ENCODE measurements at regions not wholly inside any gene's neighbourhood (a gene's known extent, or its start where the extent isn't known, plus 50 kb on each side); places are given as distances from the start of the nearest gene placed in this dataset.

GRCh38 chr9:124125651-124125977 lies 114.0 kb downstream of the LHX2 start:
- Histone ChIP-seq H3K4me1 (ENCODE audit: control insufficient read depth in 2 of 2, insufficient read depth in 1 of 2, low read depth in 1 of 2, low read length in 2 of 2) (peaks cover 9 to 14% of the 10 kb centered on the region in 2 donors), H3K9ac (ENCODE audit: low read depth, low read length, poor library complexity) (no peak overlapping the region), H3K79me1 (ENCODE audit: low read depth, low read length) (peaks cover 1% of the 10 kb centered on the region), H2AK5ac (ENCODE audit: low read depth, low read length) (no peak overlapping the region), H3K4me2 (ENCODE audit: insufficient read depth, low read length, poor library complexity, severe bottlenecking) (peak overlapping the region; percentile 37), H3K4me3 (ENCODE audit: low read length in 2 of 2) (no peak overlapping the region), H3K36me3 (replicated peaks in 1 of 2; ENCODE audit: control insufficient read depth in 2 of 2, insufficient read depth in 2 of 2, low read length in 2 of 2) (no peaks in the 10 kb centered on the region), H2BK5ac (ENCODE audit: low read length) (peak overlapping the region; percentile 4), H3K23ac (ENCODE audit: low read depth, low read length, poor library complexity) (no peak overlapping the region), H3K14ac (ENCODE audit: low read length) (no peak overlapping the region), H2BK12ac (ENCODE audit: low read length) (no peak overlapping the region), H4K91ac (ENCODE audit: low read depth, low read length, poor library complexity) (no peak overlapping the region), H3K18ac (ENCODE audit: low read length) (no peak overlapping the region), H3K9me3 (replicated peaks in 1 of 2; ENCODE audit: control insufficient read depth in 2 of 2, insufficient read depth in 1 of 2, low read depth in 1 of 2, low read length in 2 of 2) (peaks cover 3 to 5% of the 10 kb centered on the region in 2 donors), H2BK15ac (ENCODE audit: low read length) (no peak overlapping the region), H2BK120ac (ENCODE audit: low read depth, low read length) (no peak overlapping the region), H2AFZ (ENCODE audit: low read length) (peak overlapping the region; percentile 67), H3K4ac (ENCODE audit: low read length) (no peak overlapping the region), H4K8ac (ENCODE audit: low read depth, low read length) (no peak overlapping the region), H3K27ac (replicated peaks; ENCODE audit: low read length) (peak overlapping the region; percentile 73), H3K27me3 (ENCODE audit: control insufficient read depth in 3 of 3, insufficient read depth in 3 of 3, low read depth in 1 of 3, low read length in 3 of 3) (peaks cover 0 to 12% (median 0%) of the 10 kb centered on the region in 3 experiments)
- no CpG with 5 or more reads among the region's 12 CpGs for WGBS, 2 donors (ENCODE audit: extremely low coverage in 2 of 2, insufficient read length in 2 of 2, insufficient replicate concordance in 1 of 2)
- peak; percentile 86 for DNase-seq (ENCODE audit: low spot score)

- no peak overlapping the region for H3K4ac ChIP-seq (ENCODE audit: low read length)
- H3K18ac ChIP-seq (ENCODE audit: low read length) = peak overlapping the region; percentile 12
- H2AK5ac ChIP-seq (ENCODE audit: low read depth, low read length) = no peak overlapping the region
- no peak overlapping the region for H4K91ac ChIP-seq (ENCODE audit: low read depth, low read length, poor library complexity)
- no peak overlapping the region for H3K9ac ChIP-seq (ENCODE audit: low read depth, low read length, poor library complexity)
- peaks cover 0 to 5% of the 10 kb centered on the region in 2 donors for H3K9me3 ChIP-seq (replicated peaks in 1 of 2; ENCODE audit: control insufficient read depth in 2 of 2, insufficient read depth in 1 of 2, low read depth in 1 of 2, low read length in 2 of 2)
- H3K23ac ChIP-seq (ENCODE audit: low read depth, low read length, poor library complexity) = peak overlapping the region; percentile 1
- no peak overlapping the region for H3K14ac ChIP-seq (ENCODE audit: low read length)
- no peak overlapping the region for H4K8ac ChIP-seq (ENCODE audit: low read depth, low read length)
- H2AFZ ChIP-seq (ENCODE audit: low read length) = no peak overlapping the region
- peaks cover 1% of the 10 kb centered on the region for H3K79me1 ChIP-seq (ENCODE audit: low read depth, low read length)
- peaks cover 0 to 12% (median 0%) of the 10 kb centered on the region in 3 experiments for H3K27me3 ChIP-seq (ENCODE audit: control insufficient read depth in 3 of 3, insufficient read depth in 3 of 3, low read depth in 1 of 3, low read length in 3 of 3)
- no peak overlapping the region for H2BK120ac ChIP-seq (ENCODE audit: low read depth, low read length)
- DNase-seq (ENCODE audit: low spot score) = peak; percentile 75
- H3K36me3 ChIP-seq (replicated peaks in 1 of 2; ENCODE audit: control insufficient read depth in 2 of 2, insufficient read depth in 2 of 2, low read length in 2 of 2) = no peaks in the 10 kb centered on the region
- no peak overlapping the region for H3K4me3 ChIP-seq (ENCODE audit: low read length in 2 of 2)
- WGBS, 2 donors (ENCODE audit: extremely low coverage in 2 of 2, insufficient read length in 2 of 2, insufficient replicate concordance in 1 of 2) = no CpG with 5 or more reads among the region's 19 CpGs
- H2BK15ac ChIP-seq (ENCODE audit: low read length) = peak overlapping the region; percentile 4
- no peak overlapping the region for H3K4me2 ChIP-seq (ENCODE audit: insufficient read depth, low read length, poor library complexity, severe bottlenecking)
- no peak overlapping the region for H2BK5ac ChIP-seq (ENCODE audit: low read length)
- H3K27ac ChIP-seq (replicated peaks; ENCODE audit: low read length) = no peak overlapping the region
- peaks cover 9 to 14% of the 10 kb centered on the region in 2 donors for H3K4me1 ChIP-seq (ENCODE audit: control insufficient read depth in 2 of 2, insufficient read depth in 1 of 2, low read depth in 1 of 2, low read length in 2 of 2)
- no peak overlapping the region for H2BK12ac ChIP-seq (ENCODE audit: low read length)
Measured at GRCh38 chr9:124126648-124127646, 115.4 kb downstream of the LHX2 start.

GRCh38 chr9:124128568-124129166 lies 117.1 kb downstream of the LHX2 start:
- no peak overlapping the region for H3K4me2 ChIP-seq (ENCODE audit: insufficient read depth, low read length, poor library complexity, severe bottlenecking)
- no peaks in the 10 kb centered on the region for H3K36me3 ChIP-seq (replicated peaks in 1 of 2; ENCODE audit: control insufficient read depth in 2 of 2, insufficient read depth in 2 of 2, low read length in 2 of 2)
- no peak overlapping the region for H2BK15ac ChIP-seq (ENCODE audit: low read length)
- no peak for DNase-seq (ENCODE audit: low spot score)
- no peak overlapping the region for H2AFZ ChIP-seq (ENCODE audit: low read length)
- H2BK5ac ChIP-seq (ENCODE audit: low read length) = no peak overlapping the region
- H3K23ac ChIP-seq (ENCODE audit: low read depth, low read length, poor library complexity) = no peak overlapping the region
- H2BK12ac ChIP-seq (ENCODE audit: low read length) = no peak overlapping the region
- peaks cover 9 to 18% of the 10 kb centered on the region in 2 donors for H3K4me1 ChIP-seq (ENCODE audit: control insufficient read depth in 2 of 2, insufficient read depth in 1 of 2, low read depth in 1 of 2, low read length in 2 of 2)
- H3K27me3 ChIP-seq (ENCODE audit: control insufficient read depth in 3 of 3, insufficient read depth in 3 of 3, low read depth in 1 of 3, low read length in 3 of 3) = peaks cover 0 to 12% (median 0%) of the 10 kb centered on the region in 3 experiments
- H3K79me1 ChIP-seq (ENCODE audit: low read depth, low read length) = peaks cover 1% of the 10 kb centered on the region
- peak overlapping the region; percentile 1 for H2AK5ac ChIP-seq (ENCODE audit: low read depth, low read length)
- H3K9ac ChIP-seq (ENCODE audit: low read depth, low read length, poor library complexity) = no peak overlapping the region
- no CpG with 5 or more reads among the region's 12 CpGs for WGBS, 2 donors (ENCODE audit: extremely low coverage in 2 of 2, insufficient read length in 2 of 2, insufficient replicate concordance in 1 of 2)
- H3K18ac ChIP-seq (ENCODE audit: low read length) = no peak overlapping the region
- H3K14ac ChIP-seq (ENCODE audit: low read length) = no peak overlapping the region
- peaks cover 0 to 2% of the 10 kb centered on the region in 2 donors for H3K9me3 ChIP-seq (replicated peaks in 1 of 2; ENCODE audit: control insufficient read depth in 2 of 2, insufficient read depth in 1 of 2, low read depth in 1 of 2, low read length in 2 of 2)
- no peak overlapping the region for H4K8ac ChIP-seq (ENCODE audit: low read depth, low read length)
- H3K4ac ChIP-seq (ENCODE audit: low read length) = no peak overlapping the region
- H2BK120ac ChIP-seq (ENCODE audit: low read depth, low read length) = no peak overlapping the region
- no peak overlapping the region for H3K4me3 ChIP-seq (ENCODE audit: low read length in 2 of 2)
- no peak overlapping the region for H3K27ac ChIP-seq (replicated peaks; ENCODE audit: low read length)
- no peak overlapping the region for H4K91ac ChIP-seq (ENCODE audit: low read depth, low read length, poor library complexity)

All from neuronal stem cell (in vitro differentiated cells).